DMS114 treated with DMSO at 0.1 percent for 48 hours (cell line): ENCODE measurements at regions not wholly inside any gene's neighbourhood (a gene's known extent, or its start where the extent isn't known, plus 50 kb on each side); places are given as distances from the start of the nearest gene placed in this dataset.

Experiments used
- DNase-seq: peaks from one replicate; lab custom pipeline; 2025; ENCODE audit not compliant: unreplicated experiment; lab: John Stamatoyannopoulos, UW

DNA sequence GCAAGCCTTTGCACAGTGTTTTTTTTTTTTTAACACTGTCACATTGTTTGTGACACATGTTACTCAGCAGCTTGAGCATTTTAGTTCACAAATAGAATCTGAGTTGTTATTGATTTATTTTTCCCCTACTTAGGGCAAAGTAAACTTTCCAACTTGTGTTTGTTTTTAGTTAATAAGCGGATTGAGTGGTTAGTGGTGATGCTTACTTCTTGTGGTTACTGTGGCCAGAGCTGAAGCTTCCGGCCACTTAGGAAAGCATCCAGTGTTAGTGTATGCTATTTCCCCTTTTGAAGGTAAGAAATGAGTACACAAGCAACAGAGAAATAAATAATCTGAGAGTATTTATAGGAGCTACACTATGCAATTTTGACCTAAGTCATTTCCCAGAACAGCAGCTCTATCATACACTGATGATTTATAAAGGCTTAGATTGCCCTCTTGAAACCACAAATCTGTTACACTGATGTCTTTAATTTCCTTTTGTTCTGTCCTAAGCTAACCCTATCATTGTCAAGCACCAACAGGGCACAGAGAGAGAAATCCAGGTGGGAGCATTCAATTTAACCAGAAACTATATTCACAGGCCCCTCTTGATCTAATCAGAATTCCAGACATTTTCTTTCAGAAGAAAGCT, 2464.6 kb downstream of the PCDH7 start:
- DNase-seq: no peak

DNA sequence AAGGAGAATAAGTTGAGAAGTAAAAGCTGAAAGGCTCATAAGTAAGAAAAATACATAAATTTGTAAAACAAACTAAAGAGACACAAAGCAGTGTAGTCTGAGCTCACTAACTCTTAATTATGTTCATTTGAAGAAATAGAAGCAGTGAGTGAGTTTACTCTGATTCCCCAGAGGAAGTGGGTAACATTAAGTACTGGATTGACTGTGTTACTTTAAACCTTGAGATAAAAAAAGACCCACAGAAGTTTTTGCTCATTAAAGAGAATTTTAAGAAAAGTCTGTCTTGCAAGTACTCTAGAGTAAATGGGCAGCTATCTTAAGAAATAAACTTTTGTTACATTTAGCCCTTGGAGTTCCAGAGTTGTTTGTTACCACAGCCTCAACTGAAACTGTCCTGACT, 2466.9 kb downstream of the PCDH7 start:
- DNase-seq: no peak

DNA sequence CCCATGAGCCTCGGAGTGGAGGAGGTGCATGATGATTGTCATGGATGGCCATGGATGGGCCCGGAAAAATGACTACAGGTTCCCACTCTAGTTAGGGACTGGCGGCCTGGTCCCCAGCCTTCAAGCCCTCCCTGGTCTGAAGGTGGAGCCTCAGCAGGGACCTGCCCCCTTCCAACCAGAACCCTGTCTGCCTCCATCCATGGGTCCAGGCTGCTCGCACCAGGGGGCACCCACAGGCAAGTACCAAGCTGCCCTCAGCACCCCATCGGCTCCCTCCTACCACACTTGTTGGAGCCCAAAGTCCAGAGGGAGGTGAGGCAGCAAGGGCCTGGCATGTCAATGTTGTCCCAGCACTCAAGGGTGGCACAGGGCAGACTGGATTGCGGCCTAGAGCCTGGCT, 2468.6 kb downstream of the PCDH7 start:
- no peak for DNase-seq

GRCh38 chr4:33189169-33189568, 2469.0 kb downstream of the PCDH7 start:
- DNase-seq: no peak

GRCh38 chr4:33193109-33193508, 2472.9 kb downstream of the PCDH7 start:
- no peak for DNase-seq

- DNase-seq: no peak
Measured at GRCh38 chr4:33200377-33200776, 2480.2 kb downstream of the PCDH7 start.

DNA sequence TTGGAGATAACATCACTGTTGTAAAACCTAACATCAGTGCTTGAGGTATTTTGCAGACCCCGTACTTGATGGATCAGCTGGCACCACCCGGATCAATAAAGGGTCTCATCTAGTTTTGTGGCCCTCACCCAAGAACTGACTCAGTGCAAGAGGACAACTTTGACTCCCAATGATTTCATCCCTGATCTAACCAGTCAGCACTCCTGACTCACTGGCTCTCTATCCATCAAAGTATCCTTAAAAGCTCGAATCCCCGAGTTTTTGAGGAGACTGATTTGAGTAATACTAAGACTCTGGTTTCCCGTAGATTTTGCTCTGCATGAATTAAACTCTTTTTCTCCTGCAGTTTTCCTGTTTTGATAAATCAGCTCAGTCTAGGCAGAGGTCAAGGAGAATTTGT, 2498.1 kb downstream of the PCDH7 start:
- no peak for DNase-seq

GRCh38 chr4:33226133-33226532, 2506.0 kb downstream of the PCDH7 start:
- no peak for DNase-seq

DNA sequence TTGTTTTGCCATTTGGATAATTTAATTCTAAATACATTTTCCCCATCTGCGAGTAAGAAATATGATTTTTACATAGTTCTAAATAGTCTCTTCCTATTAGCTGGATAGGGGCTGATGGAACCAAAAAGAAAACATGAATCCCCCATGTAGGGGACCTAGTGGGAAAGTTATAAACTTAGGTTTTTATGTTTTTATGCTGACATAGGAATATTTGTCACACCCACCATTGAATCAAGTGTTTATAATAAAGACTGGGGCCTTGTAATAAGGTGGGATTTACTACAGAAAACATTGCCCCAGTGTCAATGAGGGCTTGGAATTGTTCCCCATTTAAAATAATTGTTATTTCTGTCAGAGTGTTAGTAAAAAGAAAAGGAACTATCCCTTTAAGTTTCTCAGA, 2506.6 kb downstream of the PCDH7 start:
- no peak for DNase-seq

DNA sequence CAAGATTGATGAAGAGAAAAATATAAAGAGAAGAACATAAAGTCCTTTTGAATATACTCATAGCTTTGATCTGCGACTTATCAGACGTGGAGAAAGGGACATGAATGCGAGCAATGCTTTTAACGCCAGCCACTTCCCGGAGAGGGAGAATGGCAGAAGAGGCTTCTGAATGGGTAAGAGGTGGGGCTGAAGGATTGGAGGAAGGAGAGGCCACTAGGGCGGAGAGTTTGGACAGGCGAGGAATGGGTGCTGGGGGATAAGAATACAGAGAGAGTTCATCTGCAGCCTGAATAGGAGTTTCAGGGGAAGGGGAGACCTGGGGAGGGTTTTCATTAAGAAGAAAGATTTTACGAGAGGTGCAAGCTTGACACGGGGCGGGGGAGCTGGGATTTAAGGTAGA, 2534.9 kb downstream of the PCDH7 start:
- no peak for DNase-seq

DNA sequence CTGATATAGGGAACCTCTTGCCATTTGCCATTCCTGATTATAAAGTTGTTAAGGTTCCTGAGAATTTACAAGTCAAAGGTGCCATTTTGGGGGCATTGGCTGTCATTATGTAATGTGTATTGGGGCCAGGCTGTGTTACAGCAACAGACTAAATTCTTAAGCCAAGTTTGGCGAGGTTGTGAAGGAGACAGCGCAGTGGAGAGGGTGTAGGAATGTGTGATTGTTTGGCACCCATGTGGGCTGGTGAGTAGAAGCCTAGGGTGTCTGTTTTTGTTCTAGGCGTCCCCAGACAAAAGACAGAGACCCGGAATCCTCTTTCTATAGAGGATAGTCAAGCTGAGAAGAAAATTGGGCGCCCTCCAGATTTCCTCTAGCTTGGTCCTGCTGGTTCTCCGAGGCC, 2535.3 kb downstream of the PCDH7 start:
- DNase-seq: no peak

DNA sequence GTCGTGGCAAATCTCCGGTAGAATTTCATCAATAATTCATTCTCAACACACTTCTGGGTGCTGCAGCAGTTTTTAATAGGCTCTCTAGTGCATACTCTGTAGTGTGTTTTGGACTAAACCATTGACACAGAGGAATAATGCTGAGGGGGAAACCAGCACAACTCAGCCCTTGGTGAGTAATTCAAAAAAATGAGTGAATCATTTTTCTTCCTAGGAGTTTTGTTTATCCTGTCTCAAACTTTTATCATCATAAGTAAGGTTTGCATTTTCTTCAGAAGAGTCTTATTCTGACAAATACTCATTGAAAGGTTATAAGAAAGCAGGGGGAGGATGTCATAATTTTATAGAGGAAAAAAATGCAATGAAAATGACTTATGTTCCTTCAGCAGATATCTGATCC, 2542.7 kb downstream of the PCDH7 start:
- DNase-seq: no peak

DNA sequence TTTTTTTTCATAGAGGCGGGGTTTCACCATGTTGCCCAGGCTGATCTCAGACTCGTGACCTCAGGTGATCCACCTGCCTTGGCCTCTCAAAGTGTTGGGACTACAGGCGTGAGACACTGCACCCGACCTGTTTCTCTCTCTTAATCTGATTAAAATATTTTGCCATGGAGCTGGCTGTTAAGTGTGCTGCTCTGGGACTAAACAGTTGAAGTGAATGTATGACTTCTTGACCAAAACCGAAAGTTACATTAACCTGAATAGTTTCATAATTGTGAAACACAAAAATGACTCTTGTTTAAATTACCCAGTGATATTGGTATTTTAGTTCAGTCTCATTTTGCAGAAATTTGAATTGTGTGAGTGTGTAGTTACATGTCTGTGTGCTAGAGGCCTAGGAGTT, 2548.6 kb downstream of the PCDH7 start:
- DNase-seq: no peak

- no peak for DNase-seq
Measured at GRCh38 chr4:33270403-33270802, 2550.2 kb downstream of the PCDH7 start.

DNA sequence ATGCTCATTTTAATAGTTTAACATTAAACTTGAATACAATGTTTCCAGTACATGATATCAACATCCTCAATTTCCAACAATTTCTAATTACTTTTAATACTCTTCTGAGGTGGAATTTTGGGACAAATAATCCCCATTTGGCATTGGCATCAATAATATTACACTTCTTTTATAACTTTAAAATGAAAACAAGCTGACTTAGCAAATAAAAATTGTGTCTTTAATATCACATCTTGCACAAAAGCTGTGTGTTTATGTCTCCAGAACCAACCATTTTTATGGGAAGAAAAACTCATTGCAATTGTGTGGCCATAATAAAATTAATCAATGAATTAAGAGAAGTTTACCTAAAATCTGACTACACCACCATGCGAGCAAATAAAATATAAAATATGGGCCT, 2552.6 kb downstream of the PCDH7 start:
- no peak for DNase-seq

DNA sequence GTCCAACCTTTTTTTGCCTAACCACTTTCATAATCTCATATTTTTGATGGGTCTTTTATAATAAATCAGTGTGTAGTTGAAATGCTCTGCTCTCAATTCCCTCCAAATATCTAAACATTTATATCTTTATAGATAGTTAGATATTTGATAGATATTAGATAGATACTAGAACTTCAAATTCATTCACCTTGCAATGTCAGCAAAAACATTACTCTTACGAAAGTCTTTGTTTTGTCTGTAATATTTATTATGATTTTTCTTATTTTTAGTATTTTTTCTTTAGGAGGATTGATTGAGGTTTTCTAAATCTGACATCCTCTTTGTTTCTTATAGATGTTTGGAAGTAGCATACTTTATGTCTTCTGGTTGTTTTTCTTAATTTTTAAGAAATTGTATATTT, 2563.6 kb downstream of the PCDH7 start:
- DNase-seq: no peak

- no peak for DNase-seq
Measured at GRCh38 chr4:33296876-33297455, 2576.8 kb downstream of the PCDH7 start.

- DNase-seq: no peak
Measured at GRCh38 chr4:33302321-33302720, 2582.2 kb downstream of the PCDH7 start.

DNA sequence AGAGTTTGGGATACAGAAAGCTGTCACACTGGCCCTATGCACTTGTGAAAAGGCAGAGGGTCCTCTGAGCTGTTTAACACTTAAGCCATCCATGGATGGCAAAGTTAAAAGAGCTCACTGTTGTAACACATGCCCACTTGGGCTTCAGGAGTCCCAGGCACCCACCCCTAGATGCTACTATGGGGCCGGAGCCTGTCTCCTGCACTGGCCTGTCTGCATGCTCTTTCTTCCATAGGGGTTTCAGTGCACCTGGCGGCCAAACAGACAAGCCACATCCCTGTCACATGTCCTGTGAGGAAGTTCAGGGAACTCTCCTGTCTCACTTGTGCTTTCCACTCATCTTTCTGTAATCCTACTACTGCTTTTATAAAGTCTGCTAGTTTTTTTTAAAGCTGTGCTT, 2586.0 kb downstream of the PCDH7 start:
- no peak for DNase-seq

- no peak for DNase-seq
Measured at GRCh38 chr4:33316033-33316432, 2595.9 kb downstream of the PCDH7 start.

- no peak for DNase-seq
Measured at GRCh38 chr4:33316578-33316977, 2596.4 kb downstream of the PCDH7 start.

DNA sequence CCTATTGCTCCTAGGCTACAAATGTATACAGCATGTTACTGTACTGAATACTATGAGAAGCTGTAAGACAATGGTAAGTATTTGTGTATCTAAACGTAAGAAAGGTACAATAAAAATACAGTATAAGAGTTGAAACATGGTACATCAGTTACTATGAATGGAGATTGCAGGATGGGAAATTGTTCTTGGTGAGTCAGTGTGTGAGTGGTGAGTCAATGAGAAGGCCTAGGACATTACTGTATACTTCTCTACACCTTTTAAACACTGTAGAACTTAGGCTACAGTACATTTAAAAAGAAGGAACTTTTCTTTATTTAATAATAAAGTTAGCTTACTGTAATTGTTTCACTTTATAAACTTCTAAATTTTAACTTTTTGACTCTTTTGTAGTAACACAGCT, 2603.2 kb downstream of the PCDH7 start:
- DNase-seq: no peak

DNA sequence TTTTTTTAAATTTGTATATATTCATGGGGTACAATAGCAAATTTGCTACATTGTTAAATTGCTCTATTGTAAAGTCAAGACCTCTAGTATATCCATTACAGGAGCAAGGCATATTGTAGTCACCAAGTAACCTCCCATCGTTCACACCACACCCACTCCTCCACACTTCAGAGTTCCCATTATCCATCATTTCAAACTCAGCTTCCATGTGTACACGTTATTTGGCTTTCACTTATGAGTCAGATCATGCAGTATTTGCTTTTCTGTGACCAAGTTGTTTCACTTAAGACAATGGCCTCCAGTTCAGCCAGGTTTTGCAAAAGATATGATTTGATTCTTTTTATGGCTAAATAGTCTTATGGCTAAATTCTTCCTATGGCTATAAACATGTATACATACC, 2614.2 kb downstream of the PCDH7 start:
- no peak for DNase-seq
